NCI-H345 treated with DMSO at 0.1 percent for 48 hours (cell line): ENCODE measurements at regions not wholly inside any gene's neighbourhood (a gene's known extent, or its start where the extent isn't known, plus 50 kb on each side); places are given as distances from the start of the nearest gene placed in this dataset.
"Not testable (repeated sequence)": the region's sequence is repeated elsewhere in the genome, so short reads cannot be mapped to it uniquely, and the experiment has no call there.

Experiments
- DNase-seq: peaks from one replicate; lab custom pipeline; 2025; ENCODE audit not compliant: unreplicated experiment; lab: John Stamatoyannopoulos, UW

- no peak for DNase-seq
Measured at GRCh38 chr6:69489970-69490369, 306.8 kb downstream of the LMBRD1 start.

- DNase-seq, result no peak
Measured at GRCh38 chr6:69487688-69488087, 309.1 kb downstream of the LMBRD1 start.

DNA sequence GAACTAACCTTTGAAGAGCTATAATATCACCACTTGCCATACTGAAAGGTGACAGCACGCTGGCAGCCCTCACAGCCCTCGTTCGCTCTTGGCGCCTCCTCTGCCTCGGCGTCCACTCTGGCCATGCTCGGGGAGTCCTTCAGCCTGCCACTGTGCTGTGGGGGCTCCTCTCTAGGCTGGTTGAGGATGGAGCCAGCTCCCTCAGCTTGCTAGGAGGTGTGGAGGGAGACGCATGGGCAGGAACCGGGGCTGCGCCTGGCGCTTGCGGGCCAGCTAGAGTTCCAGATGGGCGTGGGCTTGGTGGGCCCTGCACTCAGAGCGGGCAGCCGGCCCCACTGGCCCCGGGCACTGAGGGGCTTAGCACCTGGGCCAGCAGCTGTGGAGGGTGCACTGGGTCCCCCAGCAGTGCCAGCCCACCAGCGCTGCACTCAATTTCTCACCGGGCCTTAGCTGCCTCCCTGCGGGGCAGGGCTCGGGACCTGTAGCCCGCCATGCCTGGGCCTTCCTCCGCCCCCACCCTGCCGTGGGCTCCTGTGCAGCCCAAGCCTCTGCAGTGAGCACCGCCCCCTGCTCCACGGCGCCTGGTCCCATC, 329.7 kb downstream of the LMBRD1 start:
- no peak for DNase-seq

DNA sequence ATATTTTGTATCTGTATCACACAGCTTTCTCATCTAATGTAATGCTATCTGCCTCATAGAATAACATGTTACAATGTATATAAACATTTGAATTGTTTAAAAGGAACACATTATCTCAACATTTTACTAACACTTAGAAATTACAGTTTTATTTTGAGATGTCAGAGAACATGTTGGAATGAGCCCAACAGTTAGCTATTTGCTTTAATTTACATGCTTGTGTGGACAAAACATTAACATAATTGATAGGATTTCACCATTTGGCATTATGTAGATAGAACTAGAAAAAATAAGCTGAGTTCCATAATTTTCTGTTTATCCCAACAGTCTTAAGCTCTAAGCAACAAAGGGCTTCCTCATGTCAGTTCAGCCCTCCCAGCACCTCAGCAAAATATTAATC, 330.9 kb downstream of the LMBRD1 start:
- DNase-seq, result no peak

- DNase-seq, result peak; percentile 61
Measured at GRCh38 chr6:69456086-69456485, 340.7 kb downstream of the LMBRD1 start.

GRCh38 chr6:69454619-69455018, 342.2 kb downstream of the LMBRD1 start:
- DNase-seq, result not testable (repeated sequence)

- DNase-seq, result not testable (repeated sequence)
Measured at GRCh38 chr6:69450493-69450892, 346.3 kb downstream of the LMBRD1 start.

- DNase-seq, result no peak
Measured at GRCh38 chr6:69449887-69450286, 346.9 kb downstream of the LMBRD1 start.
